ENCODE measurements at regions not wholly inside any gene's neighbourhood (a gene's known extent, or its start where the extent isn't known, plus 50 kb on each side); places are given as distances from the start of the nearest gene placed in this dataset.

DNA sequence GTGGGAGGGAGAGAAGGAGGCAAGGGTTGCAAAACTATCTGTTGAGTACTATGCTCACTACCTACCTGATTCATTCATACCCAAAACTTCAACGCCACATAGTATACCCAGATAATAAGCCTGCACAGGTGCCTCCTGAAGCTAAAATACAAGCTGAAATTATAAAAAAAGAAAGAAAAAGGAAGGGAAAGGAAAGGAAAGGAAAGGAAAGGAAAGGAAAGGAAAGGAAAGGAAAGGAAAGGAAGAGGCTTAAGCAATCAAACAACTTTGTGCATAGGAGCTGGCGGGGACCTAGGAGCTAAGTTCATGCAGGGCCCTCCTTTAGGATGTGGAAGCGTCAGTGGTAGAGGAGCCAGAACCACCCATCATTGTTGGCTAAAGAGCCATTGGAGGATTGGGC is 108.9 kb upstream of the SYNDIG1 start:
- TF ChIP-seq, protein P1, sequence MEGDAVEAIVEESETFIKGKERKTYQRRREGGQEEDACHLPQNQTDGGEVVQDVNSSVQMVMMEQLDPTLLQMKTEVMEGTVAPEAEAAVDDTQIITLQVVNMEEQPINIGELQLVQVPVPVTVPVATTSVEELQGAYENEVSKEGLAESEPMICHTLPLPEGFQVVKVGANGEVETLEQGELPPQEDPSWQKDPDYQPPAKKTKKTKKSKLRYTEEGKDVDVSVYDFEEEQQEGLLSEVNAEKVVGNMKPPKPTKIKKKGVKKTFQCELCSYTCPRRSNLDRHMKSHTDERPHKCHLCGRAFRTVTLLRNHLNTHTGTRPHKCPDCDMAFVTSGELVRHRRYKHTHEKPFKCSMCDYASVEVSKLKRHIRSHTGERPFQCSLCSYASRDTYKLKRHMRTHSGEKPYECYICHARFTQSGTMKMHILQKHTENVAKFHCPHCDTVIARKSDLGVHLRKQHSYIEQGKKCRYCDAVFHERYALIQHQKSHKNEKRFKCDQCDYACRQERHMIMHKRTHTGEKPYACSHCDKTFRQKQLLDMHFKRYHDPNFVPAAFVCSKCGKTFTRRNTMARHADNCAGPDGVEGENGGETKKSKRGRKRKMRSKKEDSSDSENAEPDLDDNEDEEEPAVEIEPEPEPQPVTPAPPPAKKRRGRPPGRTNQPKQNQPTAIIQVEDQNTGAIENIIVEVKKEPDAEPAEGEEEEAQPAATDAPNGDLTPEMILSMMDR (IDR thresholded peaks at IDR 0.05; ENCODE audit: low read depth, low read length, missing input control) = no peak
- TF ChIP-seq HNF4A (conservative IDR thresholded peaks at IDR 0.05) (no peak), YY1 (IDR thresholded peaks at IDR 0.05) (no peak), SP1 (IDR thresholded peaks at IDR 0.05) (no peak), NR2F2 (IDR thresholded peaks at IDR 0.05) (no peak), ATF3 (IDR thresholded peaks at IDR 0.05) (no peak)
- TF ChIP-seq, protein P2, sequence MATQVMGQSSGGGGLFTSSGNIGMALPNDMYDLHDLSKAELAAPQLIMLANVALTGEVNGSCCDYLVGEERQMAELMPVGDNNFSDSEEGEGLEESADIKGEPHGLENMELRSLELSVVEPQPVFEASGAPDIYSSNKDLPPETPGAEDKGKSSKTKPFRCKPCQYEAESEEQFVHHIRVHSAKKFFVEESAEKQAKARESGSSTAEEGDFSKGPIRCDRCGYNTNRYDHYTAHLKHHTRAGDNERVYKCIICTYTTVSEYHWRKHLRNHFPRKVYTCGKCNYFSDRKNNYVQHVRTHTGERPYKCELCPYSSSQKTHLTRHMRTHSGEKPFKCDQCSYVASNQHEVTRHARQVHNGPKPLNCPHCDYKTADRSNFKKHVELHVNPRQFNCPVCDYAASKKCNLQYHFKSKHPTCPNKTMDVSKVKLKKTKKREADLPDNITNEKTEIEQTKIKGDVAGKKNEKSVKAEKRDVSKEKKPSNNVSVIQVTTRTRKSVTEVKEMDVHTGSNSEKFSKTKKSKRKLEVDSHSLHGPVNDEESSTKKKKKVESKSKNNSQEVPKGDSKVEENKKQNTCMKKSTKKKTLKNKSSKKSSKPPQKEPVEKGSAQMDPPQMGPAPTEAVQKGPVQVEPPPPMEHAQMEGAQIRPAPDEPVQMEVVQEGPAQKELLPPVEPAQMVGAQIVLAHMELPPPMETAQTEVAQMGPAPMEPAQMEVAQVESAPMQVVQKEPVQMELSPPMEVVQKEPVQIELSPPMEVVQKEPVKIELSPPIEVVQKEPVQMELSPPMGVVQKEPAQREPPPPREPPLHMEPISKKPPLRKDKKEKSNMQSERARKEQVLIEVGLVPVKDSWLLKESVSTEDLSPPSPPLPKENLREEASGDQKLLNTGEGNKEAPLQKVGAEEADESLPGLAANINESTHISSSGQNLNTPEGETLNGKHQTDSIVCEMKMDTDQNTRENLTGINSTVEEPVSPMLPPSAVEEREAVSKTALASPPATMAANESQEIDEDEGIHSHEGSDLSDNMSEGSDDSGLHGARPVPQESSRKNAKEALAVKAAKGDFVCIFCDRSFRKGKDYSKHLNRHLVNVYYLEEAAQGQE (IDR thresholded peaks at IDR 0.05) = no peak
